Middle frontal gyrus (tissue), 1 donor: ENCODE measurements at regions not wholly inside any gene's neighbourhood (a gene's known extent, or its start where the extent isn't known, plus 50 kb on each side); places are given as distances from the start of the nearest gene placed in this dataset.

Source experiments
- DNase-seq: peaks from one replicate; pipeline ENCODE4 v3.0.0-alpha.2; 2015; ENCODE audit warnings: low spot score; ENCODE audit errors: extremely low spot score

GRCh38 chr18:78764544-78764943 is 215.1 kb upstream of the SALL3 start:
- no peak for DNase-seq

- no peak for DNase-seq
These were observed 214.5 kb upstream of the SALL3 start for GRCh38 chr18:78765142-78765541.

- DNase-seq: no peak
These were observed 213.9 kb upstream of the SALL3 start for GRCh38 chr18:78765637-78766281.

DNA sequence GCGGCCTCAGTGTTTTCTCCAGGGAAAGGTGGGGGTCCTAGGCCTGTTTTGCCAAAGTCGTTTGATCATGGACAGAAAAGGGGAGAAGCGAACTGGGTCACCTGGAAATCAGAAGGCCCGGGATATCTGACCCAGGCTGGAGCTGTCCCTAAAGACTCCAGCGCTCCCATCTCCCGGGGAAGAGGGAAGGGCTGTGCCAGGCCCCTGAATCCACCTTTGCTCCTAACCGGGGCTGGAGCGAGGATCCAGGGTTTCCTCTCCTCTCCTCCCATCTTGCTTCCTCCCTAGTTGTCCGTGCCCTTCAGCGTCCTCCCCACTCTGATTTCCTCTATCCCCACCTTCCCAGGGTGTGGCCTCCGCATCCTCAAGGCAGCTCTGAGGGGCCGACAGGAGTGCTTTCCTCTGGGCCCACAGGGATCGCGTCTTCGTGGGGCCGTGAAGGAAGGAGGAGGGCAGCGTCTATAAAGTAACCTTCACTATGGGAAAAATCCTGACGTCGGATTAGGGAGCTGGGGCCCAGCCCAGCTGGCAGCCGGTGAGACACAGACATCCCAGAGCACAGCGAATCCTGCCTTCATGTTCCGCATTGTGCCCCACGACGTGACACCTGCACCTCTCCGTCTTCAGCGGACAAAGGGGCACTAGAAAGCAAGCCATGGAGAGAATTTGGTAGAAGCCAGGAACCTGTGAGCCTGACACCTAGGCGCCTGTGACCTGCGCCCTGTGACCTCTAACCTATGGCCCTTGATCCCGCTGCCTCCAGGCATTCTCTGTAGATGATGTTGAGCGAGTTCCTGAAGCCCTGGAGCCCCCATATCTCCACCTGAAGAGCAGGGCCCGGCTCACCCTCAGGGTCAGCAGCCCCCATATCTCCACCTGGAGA is 212.7 kb upstream of the SALL3 start:
- no peak for DNase-seq

- no peak for DNase-seq
These were observed 212.0 kb upstream of the SALL3 start for GRCh38 chr18:78767648-78768071.

GRCh38 chr18:78768221-78768620 is 211.4 kb upstream of the SALL3 start:
- no peak for DNase-seq

DNA sequence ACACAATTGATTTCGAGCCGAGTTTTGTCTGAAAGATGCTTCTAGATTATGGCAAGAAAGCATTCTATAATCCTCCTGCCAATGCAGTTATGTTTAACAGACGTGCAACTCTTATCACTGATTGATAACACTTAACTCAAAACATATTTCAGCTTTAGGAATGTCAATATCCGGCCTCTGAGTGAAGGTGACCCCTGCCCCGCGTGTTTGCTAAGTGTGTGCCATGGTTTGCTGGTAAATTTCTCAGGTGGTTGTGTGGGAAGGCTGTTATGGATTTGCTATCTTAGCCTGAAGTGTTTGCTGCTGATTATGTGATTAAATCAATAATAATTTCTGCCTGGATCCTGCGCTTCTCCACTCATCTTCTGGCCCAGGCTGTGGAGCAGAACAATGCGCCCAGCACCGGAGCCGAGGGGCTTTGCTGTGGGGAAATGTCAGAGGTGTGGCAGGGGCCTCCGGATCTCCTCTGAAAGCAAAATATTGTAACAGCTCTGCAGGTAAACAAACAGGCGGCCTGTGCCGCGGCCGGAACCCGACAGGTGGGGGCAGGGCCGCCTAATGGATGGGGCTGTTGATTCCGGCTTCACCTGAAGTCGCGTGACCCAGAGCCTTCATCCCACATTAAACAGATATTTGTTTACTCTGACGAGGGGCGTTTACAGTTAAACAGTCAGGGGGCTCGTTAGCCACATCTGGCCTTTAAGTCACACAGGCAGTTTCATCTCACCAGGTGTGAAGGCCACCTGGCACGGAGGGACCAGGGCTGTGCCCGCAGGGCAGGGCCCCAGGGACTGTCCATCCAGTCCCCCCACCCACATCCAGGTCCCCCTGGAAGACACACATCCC is 210.7 kb upstream of the SALL3 start:
- no peak for DNase-seq

GRCh38 chr18:78769502-78770105 is 210.0 kb upstream of the SALL3 start:
- DNase-seq: no peak

DNA sequence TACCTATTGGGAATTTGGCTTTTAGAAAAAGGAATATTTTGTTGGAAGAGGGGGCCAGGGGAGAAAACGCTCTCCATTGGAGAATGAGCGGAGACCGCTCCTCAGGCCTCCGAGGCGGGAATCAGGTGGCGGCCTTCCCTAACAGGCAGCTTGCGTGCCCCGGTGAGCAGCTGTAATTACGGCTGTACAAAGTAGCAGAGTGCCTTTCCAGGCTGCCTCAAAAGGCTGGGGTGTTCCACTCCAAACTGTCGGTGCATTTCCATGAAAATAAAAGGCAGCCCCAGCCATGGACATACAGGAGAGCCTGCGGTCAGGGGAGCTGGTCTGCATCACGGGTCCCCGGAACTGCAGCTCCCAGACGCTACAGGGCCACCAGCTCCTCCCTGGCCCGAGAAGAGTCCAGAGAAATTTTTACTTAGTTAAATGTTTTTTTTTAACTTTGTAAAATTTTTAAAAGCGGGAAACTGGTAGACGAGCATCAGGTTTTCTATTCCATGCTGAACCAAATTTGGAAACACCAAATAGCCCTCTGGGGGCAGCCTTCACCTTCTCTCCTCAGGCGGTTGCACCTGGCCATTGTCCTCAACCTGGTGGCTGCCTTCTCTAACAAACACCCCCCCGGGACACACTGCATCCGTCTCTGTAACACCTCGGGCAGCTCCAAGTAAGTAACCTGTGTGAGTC is 209.3 kb upstream of the SALL3 start:
- DNase-seq: no peak

GRCh38 chr18:78770823-78771139 is 208.8 kb upstream of the SALL3 start:
- no peak for DNase-seq

- DNase-seq: no peak
These were observed 207.9 kb upstream of the SALL3 start for GRCh38 chr18:78771496-78772359.

DNA sequence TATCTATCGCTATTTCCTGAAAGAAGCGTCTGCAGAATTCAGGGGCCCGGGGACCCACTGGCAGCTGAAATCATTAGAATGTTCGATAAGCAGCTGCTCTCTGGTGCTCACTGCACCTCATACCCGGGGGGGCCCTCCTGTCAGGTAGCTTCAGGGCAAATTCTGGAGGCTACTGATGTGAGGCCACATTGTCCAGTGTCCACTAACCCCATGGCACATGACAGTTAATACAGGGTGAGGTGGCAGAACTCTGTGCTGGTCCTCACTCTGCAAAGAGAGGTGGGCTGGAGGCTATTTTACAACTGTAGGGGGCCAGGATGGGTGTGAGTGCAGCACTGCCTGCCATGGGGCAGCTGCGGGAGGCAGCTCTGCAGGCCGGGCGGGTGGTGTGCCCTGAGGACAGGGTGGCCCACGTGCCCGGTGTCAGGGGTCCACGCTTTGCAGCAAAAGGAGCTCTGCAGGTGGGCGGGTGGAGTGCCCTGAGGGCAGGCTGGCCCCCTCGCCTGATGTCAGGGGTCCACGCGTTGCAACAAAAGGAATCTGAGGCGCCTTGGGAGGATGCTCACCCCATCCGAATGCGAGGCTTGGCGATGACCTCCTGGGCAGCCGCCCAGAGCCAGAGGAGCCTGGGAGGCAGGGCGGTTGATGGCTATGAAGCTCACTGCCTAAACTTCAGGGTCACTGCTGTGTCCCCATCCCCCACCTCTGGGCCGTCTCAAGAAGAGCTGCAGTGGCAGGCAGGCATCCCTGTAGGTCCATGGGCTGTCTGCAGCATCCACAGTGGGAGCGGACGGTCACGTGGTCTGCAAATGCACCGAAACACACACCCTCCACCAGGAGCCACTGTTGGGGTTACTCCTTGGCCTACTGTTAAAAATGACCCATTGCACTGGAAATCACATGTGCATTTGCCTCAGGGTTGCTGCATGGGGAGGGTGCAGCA is 207.0 kb upstream of the SALL3 start:
- DNase-seq: no peak

DNA sequence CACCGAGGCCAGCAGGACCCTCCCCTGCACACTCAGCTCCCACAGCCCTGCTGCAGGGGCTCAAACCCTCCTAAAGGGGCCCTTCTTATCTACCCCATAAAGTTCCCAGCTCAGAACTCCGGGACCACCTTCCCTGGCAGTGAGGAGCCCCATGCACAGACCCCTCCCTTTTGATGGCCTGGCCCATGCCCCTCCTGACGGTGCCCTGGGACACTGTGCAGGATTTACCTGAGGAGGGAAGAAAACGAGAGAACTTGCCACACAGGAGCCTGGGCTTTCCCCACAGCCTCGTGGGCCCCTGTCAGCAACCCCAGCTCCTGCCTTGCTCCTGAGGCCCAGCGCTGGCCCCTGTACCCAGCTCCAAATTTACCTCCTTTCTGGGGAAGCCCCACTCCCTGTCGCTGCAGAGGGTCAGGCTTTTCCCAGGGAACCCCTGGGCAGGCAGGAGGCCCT is 206.3 kb upstream of the SALL3 start:
- DNase-seq: no peak

DNA sequence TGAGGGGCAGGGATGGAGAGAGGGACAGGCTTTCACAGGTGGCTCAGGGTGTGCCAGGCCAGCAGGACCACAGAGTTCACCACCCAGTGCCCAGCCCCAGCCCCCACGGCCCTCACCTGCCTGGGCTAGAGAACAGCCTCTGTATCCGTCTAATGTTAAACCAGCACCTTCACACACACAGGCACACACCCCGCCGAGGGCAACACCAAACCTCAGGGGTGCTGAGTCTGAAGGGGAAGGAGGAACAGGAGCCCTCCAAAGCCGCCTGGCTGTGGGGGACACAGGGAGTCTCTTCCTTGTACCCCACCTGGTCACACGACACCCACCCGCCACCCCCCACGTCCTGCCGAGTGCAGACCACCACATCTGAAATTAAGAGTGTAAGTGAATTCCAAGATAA is 205.8 kb upstream of the SALL3 start:
- DNase-seq: no peak

DNA sequence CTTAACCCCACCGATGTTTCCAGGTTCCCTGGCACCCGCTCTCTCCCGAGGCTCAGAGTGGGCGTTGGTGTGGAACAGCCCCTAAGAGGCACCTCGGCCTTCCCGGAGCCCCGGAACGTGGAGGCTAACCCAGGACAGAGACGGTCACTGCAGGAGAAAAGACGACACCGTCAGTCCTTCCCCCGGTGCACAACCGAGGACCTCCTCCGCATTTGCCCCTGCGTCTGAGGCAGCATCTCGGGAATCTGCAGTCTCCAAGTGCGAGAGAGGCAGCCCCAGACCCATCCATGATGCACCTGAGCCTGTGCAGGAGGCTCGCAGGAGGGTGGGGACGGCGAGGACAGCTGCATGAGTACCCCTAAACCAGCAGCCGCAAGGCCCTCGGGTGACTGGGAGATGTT is 204.9 kb upstream of the SALL3 start:
- no peak for DNase-seq

- DNase-seq: no peak
These were observed 203.5 kb upstream of the SALL3 start for GRCh38 chr18:78776151-78776550.

DNA sequence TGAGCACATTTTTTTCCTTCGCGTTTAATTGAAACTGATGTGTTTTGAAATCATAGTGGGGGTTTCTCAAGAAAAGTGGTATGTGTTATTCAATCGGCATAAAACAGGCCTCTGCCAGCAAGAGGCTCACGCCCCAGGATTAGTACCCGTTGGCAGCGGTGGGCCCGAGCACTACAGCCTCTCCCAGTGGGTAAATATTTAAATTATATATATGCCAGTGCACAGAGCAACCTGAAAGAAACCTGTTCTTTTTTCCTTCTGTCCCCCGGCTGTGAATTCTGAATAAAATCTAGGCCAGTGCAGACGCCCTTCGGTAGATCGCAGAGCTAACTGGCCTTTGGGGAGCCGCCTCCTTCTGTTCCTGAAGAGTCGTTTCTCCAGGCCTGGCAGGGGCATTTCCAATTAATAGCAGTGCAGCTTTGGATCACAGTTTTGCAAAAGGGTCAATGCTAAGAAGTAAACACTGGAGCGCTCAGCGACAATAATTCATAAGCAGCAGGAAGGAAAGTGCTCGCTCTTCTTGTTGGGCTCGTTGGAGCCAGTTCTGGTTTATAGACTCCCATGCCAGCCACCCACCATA is 202.8 kb upstream of the SALL3 start:
- DNase-seq: no peak

DNA sequence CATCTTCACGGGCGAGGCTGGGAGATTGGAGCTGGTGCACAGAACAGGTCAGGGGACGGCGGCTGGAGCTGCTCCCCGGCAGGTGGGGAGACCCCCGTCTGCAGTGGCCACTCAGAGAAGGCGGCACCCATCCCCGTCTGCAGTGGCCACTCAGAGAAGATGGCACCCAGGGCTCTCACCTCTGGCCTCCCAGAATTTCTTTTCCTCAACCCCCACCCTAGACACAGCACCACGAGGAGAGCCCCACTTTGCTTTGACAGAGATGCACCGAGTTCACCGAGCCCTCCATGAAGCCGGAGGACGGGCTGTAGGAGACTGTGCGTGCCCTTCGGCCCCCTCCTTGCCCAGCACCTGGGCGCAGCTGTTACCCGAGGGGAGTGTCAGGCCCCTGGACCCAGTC is 201.6 kb upstream of the SALL3 start:
- DNase-seq: no peak

- DNase-seq: no peak
These were observed 201.0 kb upstream of the SALL3 start for GRCh38 chr18:78778651-78779050.
